ENCODE measurements at regions not wholly inside any gene's neighbourhood (a gene's known extent, or its start where the extent isn't known, plus 50 kb on each side); places are given as distances from the start of the nearest gene placed in this dataset.

GRCh38 chr6:6843777-6844176 lies 255.3 kb downstream of the LY86 start:
- no peak for DNase-seq

- no peak for DNase-seq
Observed at GRCh38 chr6:6844530-6844929, 256.0 kb downstream of the LY86 start.

GRCh38 chr6:6845603-6846002 lies 257.1 kb downstream of the LY86 start:
- no peak for DNase-seq

GRCh38 chr6:6847591-6847990 lies 259.1 kb downstream of the LY86 start:
- DNase-seq = no peak

- DNase-seq = no peak
Observed at GRCh38 chr6:6851059-6851948, 256.5 kb upstream of the RREB1 start.

- no peak for DNase-seq
Observed at GRCh38 chr6:6851949-6852261, 255.9 kb upstream of the RREB1 start.

GRCh38 chr6:6856538-6857523 lies 250.9 kb upstream of the RREB1 start:
- DNase-seq = no peak

- DNase-seq = no peak
Observed at GRCh38 chr6:6857528-6857927, 250.2 kb upstream of the RREB1 start.

GRCh38 chr6:6858533-6858982 lies 249.2 kb upstream of the RREB1 start:
- DNase-seq = no peak

- DNase-seq = no peak
Observed at GRCh38 chr6:6859105-6859504, 248.7 kb upstream of the RREB1 start.

GRCh38 chr6:6859722-6860121 lies 248.0 kb upstream of the RREB1 start:
- DNase-seq = no peak

- no peak for DNase-seq
Observed at GRCh38 chr6:6860863-6861262, 246.9 kb upstream of the RREB1 start.

- DNase-seq = no peak
Observed at GRCh38 chr6:6861351-6861894, 246.3 kb upstream of the RREB1 start.

- no peak for DNase-seq
Observed at GRCh38 chr6:6861995-6862394, 245.8 kb upstream of the RREB1 start.

GRCh38 chr6:6863970-6864639 lies 243.7 kb upstream of the RREB1 start:
- no peak for DNase-seq

- no peak for DNase-seq
Observed at GRCh38 chr6:6865611-6866010, 242.2 kb upstream of the RREB1 start.

GRCh38 chr6:6866656-6867403 lies 240.9 kb upstream of the RREB1 start:
- DNase-seq = no peak

GRCh38 chr6:6867404-6867799 lies 240.4 kb upstream of the RREB1 start:
- no peak for DNase-seq

GRCh38 chr6:6869094-6869493 lies 238.7 kb upstream of the RREB1 start:
- no peak for DNase-seq

GRCh38 chr6:6870921-6871320 lies 236.8 kb upstream of the RREB1 start:
- no peak for DNase-seq

- DNase-seq = no peak
Observed at GRCh38 chr6:6872459-6873344, 235.1 kb upstream of the RREB1 start.

All from right forelimb (tissue), 1 donor.